Neural progenitor cell (in vitro differentiated cells): ENCODE measurements at regions not wholly inside any gene's neighbourhood (a gene's known extent, or its start where the extent isn't known, plus 50 kb on each side); places are given as distances from the start of the nearest gene placed in this dataset.

Source experiments
- DNase-seq: peaks from one replicate; pipeline ENCODE4 v3.0.0-alpha.2; 2016; ENCODE audit warnings: low spot score
- H2AFZ ChIP-seq: fragments of 200-600 bp; sonication (generic); replicated peaks from 2 replicates; pipeline ENCODE4 v1.6.1; 2016; ENCODE audit warnings: antibody characterized with exemption
- H3F3A ChIP-seq: fragments of 200-600 bp; sonication (generic); 2 replicates; pipeline ENCODE4 v1.6.1; 2016; ENCODE audit warnings: antibody characterized with exemption, low read depth
- H3K27ac ChIP-seq: fragments of 200-600 bp; sonication (generic); 2 replicates; pipeline ENCODE4 v1.5.1; 2016; ENCODE audit warnings: mild to moderate bottlenecking
- H3K27me3 ChIP-seq: fragments of 200-600 bp; sonication (generic); 2 replicates; pipeline ENCODE4 v1.6.1; 2016; ENCODE audit warnings: mild to moderate bottlenecking, moderate library complexity
- H3K36me3 ChIP-seq: fragments of 200-600 bp; sonication (generic); 2 replicates; pipeline ENCODE4 v1.5.1; 2016
- H3K4me1 ChIP-seq: fragments of 200-600 bp; sonication (generic); 2 replicates; pipeline ENCODE4 v1.6.1; 2016; ENCODE audit warnings: mixed run types
- H3K4me2 ChIP-seq: fragments of 200-600 bp; sonication (generic); 2 replicates; pipeline ENCODE4 v1.6.1; 2016
- H3K4me3 ChIP-seq: fragments of 200-600 bp; sonication (generic); 2 replicates; pipeline ENCODE4 v1.5.1; 2016
- H3K79me2 ChIP-seq: fragments of 200-600 bp; sonication (generic); 2 replicates; pipeline ENCODE4 v1.6.1; 2016; ENCODE audit warnings: low read depth
- H3K9ac ChIP-seq: fragments of 200-600 bp; sonication (generic); 2 replicates; pipeline ENCODE4 v1.6.1; 2016
- H3K9me3 ChIP-seq: fragments of 200-600 bp; sonication (generic); 2 replicates; pipeline ENCODE4 v1.5.1; 2016; ENCODE audit warnings: low read depth
- H4K20me1 ChIP-seq: fragments of 200-600 bp; sonication (generic); 2 replicates; pipeline ENCODE4 v1.6.1; 2016; ENCODE audit warnings: low read depth
- H3K27ac Mint-ChIP-seq: 3 replicates; pipeline ENCODE4 v1.8.0; 2021; ENCODE audit warnings: mixed read lengths
- H3K27me3 Mint-ChIP-seq: 2 replicates; pipeline ENCODE4 v1.8.0; 2022; ENCODE audit warnings: low read depth, mild to moderate bottlenecking, inconsistent platforms, moderate library complexity, mixed read lengths; ENCODE audit not compliant: insufficient read depth
- H3K36me3 Mint-ChIP-seq: 3 replicates; pipeline ENCODE4 v1.8.0; 2021; ENCODE audit warnings: mixed read lengths
- H3K4me1 Mint-ChIP-seq: 3 replicates; pipeline ENCODE4 v1.8.0; 2021; ENCODE audit warnings: mixed read lengths
- H3K4me3 Mint-ChIP-seq: 3 replicates; pipeline ENCODE4 v1.8.0; 2021; ENCODE audit warnings: mild to moderate bottlenecking, moderate library complexity, mixed read lengths
- H3K9me3 Mint-ChIP-seq: 3 replicates; pipeline ENCODE4 v1.8.0; 2020; ENCODE audit warnings: mixed read lengths
- CTCF ChIP-seq: fragments of 200-600 bp; sonication (generic); IDR thresholded peaks from 2 replicates; pipeline ENCODE4 v1.5.1; 2017; ENCODE audit warnings: antibody characterized with exemption, mild to moderate bottlenecking
- EZH2 ChIP-seq: fragments of 200-600 bp; sonication (generic); IDR thresholded peaks from 2 replicates; pipeline ENCODE4 v1.6.1; 2017; ENCODE audit warnings: antibody characterized with exemption, mild to moderate bottlenecking, moderate library complexity
- EZH2phosphoT487 ChIP-seq: fragments of 200-600 bp; sonication (generic); IDR thresholded peaks from 2 replicates; pipeline ENCODE4 v1.6.1; 2017; ENCODE audit warnings: antibody characterized with exemption

- Histone ChIP-seq H3K4me2 (no peak overlapping the region), H3K79me2 (no peaks in the 10 kb centered on the region), H3K27me3 (no peaks in the 10 kb centered on the region), H2AFZ (no peak overlapping the region), H3K4me1 (peaks cover 17% of the 10 kb centered on the region), H3K9me3 (no peaks in the 10 kb centered on the region), H4K20me1 (no peaks in the 10 kb centered on the region), H3K9ac (no peak overlapping the region), H3K36me3 (no peaks in the 10 kb centered on the region), H3F3A (no peaks in the 10 kb centered on the region), H3K27ac (no peak overlapping the region), H3K4me3 (no peak overlapping the region)
- H3K4me1 Mint-ChIP-seq, result peaks cover 36% of the 10 kb centered on the region
- peak overlapping the region; percentile 83 for H3K27ac Mint-ChIP-seq
- H3K36me3 Mint-ChIP-seq, result no peaks in the 10 kb centered on the region
- H3K9me3 Mint-ChIP-seq, result no peaks in the 10 kb centered on the region
- H3K27me3 Mint-ChIP-seq, result peaks cover 4% of the 10 kb centered on the region
- no peak overlapping the region for H3K4me3 Mint-ChIP-seq
- DNase-seq, result no peak
- TF ChIP-seq EZH2, result no peak
- TF ChIP-seq EZH2phosphoT487, result no peak
- no peak for TF ChIP-seq CTCF
Measured at GRCh38 chr5:152623951-152624350, 218.9 kb upstream of the NMUR2 start.

GRCh38 chr5:152625696-152626095 lies 220.6 kb upstream of the NMUR2 start:
- H3K4me1 ChIP-seq, result peaks cover 17% of the 10 kb centered on the region
- H2AFZ ChIP-seq, result peak overlapping the region; percentile 64
- no peaks in the 10 kb centered on the region for H3F3A ChIP-seq
- H3K4me1 Mint-ChIP-seq, result peaks cover 35% of the 10 kb centered on the region
- H3K4me2 ChIP-seq, result no peak overlapping the region
- H3K4me3 Mint-ChIP-seq, result no peak overlapping the region
- H3K9ac ChIP-seq, result no peak overlapping the region
- no peaks in the 10 kb centered on the region for H3K36me3 Mint-ChIP-seq
- no peaks in the 10 kb centered on the region for H3K27me3 ChIP-seq
- no peaks in the 10 kb centered on the region for H3K79me2 ChIP-seq
- H3K9me3 Mint-ChIP-seq, result no peaks in the 10 kb centered on the region
- peaks cover 3% of the 10 kb centered on the region for H3K27me3 Mint-ChIP-seq
- H3K4me3 ChIP-seq, result no peak overlapping the region
- H3K27ac Mint-ChIP-seq, result peak overlapping the region; percentile 61
- no peak for TF ChIP-seq CTCF
- no peak for TF ChIP-seq EZH2
- TF ChIP-seq EZH2phosphoT487, result no peak
- no peaks in the 10 kb centered on the region for H3K36me3 ChIP-seq
- DNase-seq, result no peak
- H4K20me1 ChIP-seq, result no peaks in the 10 kb centered on the region
- H3K27ac ChIP-seq, result no peak overlapping the region
- no peaks in the 10 kb centered on the region for H3K9me3 ChIP-seq

GRCh38 chr5:152631221-152631620 lies 226.1 kb upstream of the NMUR2 start:
- Histone ChIP-seq H3K27me3 (no peaks in the 10 kb centered on the region), H3K4me1 (peaks cover 30% of the 10 kb centered on the region), H3K4me2 (no peak overlapping the region), H3F3A (no peaks in the 10 kb centered on the region), H3K79me2 (no peaks in the 10 kb centered on the region), H4K20me1 (no peaks in the 10 kb centered on the region), H3K36me3 (no peaks in the 10 kb centered on the region), H3K9me3 (no peaks in the 10 kb centered on the region), H3K27ac (no peak overlapping the region), H2AFZ (no peak overlapping the region), H3K4me3 (no peak overlapping the region), H3K9ac (no peak overlapping the region)
- H3K36me3 Mint-ChIP-seq, result no peaks in the 10 kb centered on the region
- no peaks in the 10 kb centered on the region for H3K9me3 Mint-ChIP-seq
- peaks cover 5% of the 10 kb centered on the region for H3K27me3 Mint-ChIP-seq
- TF ChIP-seq EZH2phosphoT487, result no peak
- TF ChIP-seq CTCF, result no peak
- TF ChIP-seq EZH2, result no peak
- peaks cover 22% of the 10 kb centered on the region for H3K4me1 Mint-ChIP-seq
- no peak for DNase-seq
- H3K4me3 Mint-ChIP-seq, result no peak overlapping the region
- no peak overlapping the region for H3K27ac Mint-ChIP-seq

- Histone ChIP-seq H3K4me2 (no peak overlapping the region), H3K4me3 (no peak overlapping the region), H3K36me3 (no peaks in the 10 kb centered on the region), H3K79me2 (no peaks in the 10 kb centered on the region), H3K4me1 (peaks cover 30% of the 10 kb centered on the region), H3F3A (no peaks in the 10 kb centered on the region), H2AFZ (no peak overlapping the region), H3K9ac (no peak overlapping the region), H4K20me1 (no peaks in the 10 kb centered on the region), H3K27me3 (no peaks in the 10 kb centered on the region), H3K9me3 (no peaks in the 10 kb centered on the region), H3K27ac (no peak overlapping the region)
- Mint-ChIP-seq H3K4me3 (no peak overlapping the region), H3K27ac (no peak overlapping the region), H3K36me3 (no peaks in the 10 kb centered on the region), H3K9me3 (no peaks in the 10 kb centered on the region), H3K4me1 (peaks cover 22% of the 10 kb centered on the region), H3K27me3 (peaks cover 3% of the 10 kb centered on the region)
- TF ChIP-seq EZH2 (no peak), CTCF (no peak), EZH2phosphoT487 (no peak)
- DNase-seq, result no peak
Measured at GRCh38 chr5:152632360-152632759, 227.3 kb upstream of the NMUR2 start.
